ENCODE measurements at regions not wholly inside any gene's neighbourhood (a gene's known extent, or its start where the extent isn't known, plus 50 kb on each side); places are given as distances from the start of the nearest gene placed in this dataset.

- TF ChIP-seq CTCF (IDR thresholded peaks at IDR 0.05; ENCODE audit: extremely low read depth, missing control alignments) = no peak
- DNase-seq (ENCODE audit: low spot score) = no peak
Observed at GRCh38 chr15:99507016-99507503, 58.7 kb upstream of the MEF2A start.

- TF ChIP-seq CTCF (IDR thresholded peaks at IDR 0.05; ENCODE audit: extremely low read depth, missing control alignments) = no peak
- DNase-seq (ENCODE audit: low spot score) = peak; percentile 38
Observed at GRCh38 chr15:99507504-99508310, 58.1 kb upstream of the MEF2A start.

GRCh38 chr15:99508311-99508645 lies 57.5 kb upstream of the MEF2A start:
- DNase-seq (ENCODE audit: low spot score) = no peak
- no peak for TF ChIP-seq CTCF (IDR thresholded peaks at IDR 0.05; ENCODE audit: extremely low read depth, missing control alignments)

- DNase-seq (ENCODE audit: low spot score) = no peak
- TF ChIP-seq CTCF (IDR thresholded peaks at IDR 0.05; ENCODE audit: extremely low read depth, missing control alignments) = no peak
Observed at GRCh38 chr15:99508852-99509251, 56.9 kb upstream of the MEF2A start.

- DNase-seq (ENCODE audit: low spot score) = no peak
- TF ChIP-seq CTCF (IDR thresholded peaks at IDR 0.05; ENCODE audit: extremely low read depth, missing control alignments) = no peak
Observed at GRCh38 chr15:99509686-99510461, 55.9 kb upstream of the MEF2A start.

- no peak for DNase-seq (ENCODE audit: low spot score)
- no peak for TF ChIP-seq CTCF (IDR thresholded peaks at IDR 0.05; ENCODE audit: extremely low read depth, missing control alignments)
Observed at GRCh38 chr15:99511531-99511865, 54.3 kb upstream of the MEF2A start.
